Retinal pigment epithelial cell (primary cell): ENCODE measurements at regions not wholly inside any gene's neighbourhood (a gene's known extent, or its start where the extent isn't known, plus 50 kb on each side); places are given as distances from the start of the nearest gene placed in this dataset.

ENCODE experiments used
- DNase-seq: peaks from one replicate; pipeline ENCODE4 v3.0.0-alpha.2; 2010; ENCODE audit warnings: low read depth
- H3K4me3 ChIP-seq: 2 replicates; pipeline ENCODE4 v1.5.1; 2011; ENCODE audit warnings: mild to moderate bottlenecking, low read length, control low read depth, moderate library complexity
- TF ChIP-seq, protein P1 (sequence below): conservative IDR thresholded peaks from 2 replicates; pipeline ENCODE4 v1.5.1; 2011; ENCODE audit warnings: low read depth, low read length, control low read depth, inconsistent platforms

DNA sequence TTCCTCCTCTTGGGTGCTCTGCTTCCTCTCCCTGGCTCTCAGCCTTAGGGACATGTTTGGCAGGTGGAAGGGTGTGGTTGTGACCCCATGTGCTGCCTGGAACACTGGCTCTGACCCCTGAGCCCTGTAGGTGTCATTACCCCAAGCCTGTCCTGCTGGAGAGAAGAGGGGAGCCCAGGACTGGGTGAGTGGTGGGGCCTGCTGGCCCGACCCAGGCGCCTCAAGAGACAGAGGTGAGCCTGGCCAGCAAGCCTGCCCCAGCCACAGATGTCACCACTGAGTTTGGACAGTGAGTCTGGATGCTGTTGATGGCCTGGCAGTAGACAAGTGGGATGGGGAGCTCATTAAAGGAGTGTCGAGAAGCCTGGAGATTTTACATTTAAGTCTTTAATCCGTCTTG is 1112.2 kb downstream of the BRD1 start:
- TF ChIP-seq, protein P1, sequence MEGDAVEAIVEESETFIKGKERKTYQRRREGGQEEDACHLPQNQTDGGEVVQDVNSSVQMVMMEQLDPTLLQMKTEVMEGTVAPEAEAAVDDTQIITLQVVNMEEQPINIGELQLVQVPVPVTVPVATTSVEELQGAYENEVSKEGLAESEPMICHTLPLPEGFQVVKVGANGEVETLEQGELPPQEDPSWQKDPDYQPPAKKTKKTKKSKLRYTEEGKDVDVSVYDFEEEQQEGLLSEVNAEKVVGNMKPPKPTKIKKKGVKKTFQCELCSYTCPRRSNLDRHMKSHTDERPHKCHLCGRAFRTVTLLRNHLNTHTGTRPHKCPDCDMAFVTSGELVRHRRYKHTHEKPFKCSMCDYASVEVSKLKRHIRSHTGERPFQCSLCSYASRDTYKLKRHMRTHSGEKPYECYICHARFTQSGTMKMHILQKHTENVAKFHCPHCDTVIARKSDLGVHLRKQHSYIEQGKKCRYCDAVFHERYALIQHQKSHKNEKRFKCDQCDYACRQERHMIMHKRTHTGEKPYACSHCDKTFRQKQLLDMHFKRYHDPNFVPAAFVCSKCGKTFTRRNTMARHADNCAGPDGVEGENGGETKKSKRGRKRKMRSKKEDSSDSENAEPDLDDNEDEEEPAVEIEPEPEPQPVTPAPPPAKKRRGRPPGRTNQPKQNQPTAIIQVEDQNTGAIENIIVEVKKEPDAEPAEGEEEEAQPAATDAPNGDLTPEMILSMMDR = no peak
- H3K4me3 ChIP-seq = no peak overlapping the region
- no peak for DNase-seq

DNA sequence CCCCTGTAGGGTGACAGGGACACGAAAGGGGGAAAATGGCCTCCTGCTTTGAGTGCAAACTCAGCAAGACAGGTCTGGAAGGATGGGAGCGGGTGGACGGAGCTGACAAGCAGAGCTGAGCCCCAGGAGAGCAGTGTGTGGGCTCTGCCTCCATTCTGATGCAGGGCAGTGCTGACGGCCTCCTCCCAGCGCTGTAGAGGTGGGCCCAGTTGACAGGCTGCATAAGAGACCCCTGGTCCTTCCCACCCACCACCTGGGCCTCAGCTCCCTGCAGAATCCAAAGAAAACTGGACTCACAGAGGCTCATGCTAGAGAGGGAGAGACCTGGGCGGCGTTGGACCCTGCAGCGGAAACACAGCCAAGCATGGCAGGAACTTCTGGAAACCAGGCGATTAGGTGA is 1113.4 kb downstream of the BRD1 start:
- TF ChIP-seq, protein P1 = no peak
- DNase-seq = no peak
- no peak overlapping the region for H3K4me3 ChIP-seq

GRCh38 chr22:48713272-48714205 is 1114.1 kb downstream of the BRD1 start:
- no peak for DNase-seq
- TF ChIP-seq, protein P1 = no peak
- no peak overlapping the region for H3K4me3 ChIP-seq

- H3K4me3 ChIP-seq = no peak overlapping the region
- DNase-seq = no peak
- TF ChIP-seq, protein P1 = no peak
Observed at GRCh38 chr22:48712558-48713271, 1115.0 kb downstream of the BRD1 start.

- H3K4me3 ChIP-seq = no peak overlapping the region
- no peak for DNase-seq
- TF ChIP-seq, protein P1 = no peak
Observed at GRCh38 chr22:48711669-48712068, 1116.0 kb downstream of the BRD1 start.

- TF ChIP-seq, protein P1 = no peak
- DNase-seq = no peak
- no peak overlapping the region for H3K4me3 ChIP-seq
Observed at GRCh38 chr22:48711031-48711431, 1116.6 kb downstream of the BRD1 start.
